GM21423 (cell line): ENCODE measurements at regions not wholly inside any gene's neighbourhood (a gene's known extent, or its start where the extent isn't known, plus 50 kb on each side); places are given as distances from the start of the nearest gene placed in this dataset.

ENCODE experiments used
- ATAC-seq: cut with Tn5 transposase; IDR thresholded peaks from one replicate; pipeline ENCODE4 v1.9.1; 2021; ENCODE audit warnings: mild to moderate bottlenecking, moderate library complexity; ENCODE audit not compliant: unreplicated experiment

GRCh38 chr1:118253053-118253915 is 68.3 kb upstream of the SPAG17 start:
- ATAC-seq: no peak

GRCh38 chr1:118252624-118253023 is 67.6 kb upstream of the SPAG17 start:
- ATAC-seq: no peak

GRCh38 chr1:118250232-118250631 is 65.2 kb upstream of the SPAG17 start:
- ATAC-seq: no peak

GRCh38 chr1:118249641-118250040 is 64.6 kb upstream of the SPAG17 start:
- no peak for ATAC-seq

- no peak for ATAC-seq
These were observed 62.6 kb upstream of the SPAG17 start for GRCh38 chr1:118247593-118247992.

- no peak for ATAC-seq
These were observed 61.6 kb upstream of the SPAG17 start for GRCh38 chr1:118246646-118247045.

GRCh38 chr1:118244194-118244593 is 59.2 kb upstream of the SPAG17 start:
- no peak for ATAC-seq

GRCh38 chr1:118243269-118243668 is 58.2 kb upstream of the SPAG17 start:
- no peak for ATAC-seq
